ENCODE measurements at regions not wholly inside any gene's neighbourhood (a gene's known extent, or its start where the extent isn't known, plus 50 kb on each side); places are given as distances from the start of the nearest gene placed in this dataset.
"Not testable (repeated sequence)": the region's sequence is repeated elsewhere in the genome, so short reads cannot be mapped to it uniquely, and the experiment has no call there.

DNA sequence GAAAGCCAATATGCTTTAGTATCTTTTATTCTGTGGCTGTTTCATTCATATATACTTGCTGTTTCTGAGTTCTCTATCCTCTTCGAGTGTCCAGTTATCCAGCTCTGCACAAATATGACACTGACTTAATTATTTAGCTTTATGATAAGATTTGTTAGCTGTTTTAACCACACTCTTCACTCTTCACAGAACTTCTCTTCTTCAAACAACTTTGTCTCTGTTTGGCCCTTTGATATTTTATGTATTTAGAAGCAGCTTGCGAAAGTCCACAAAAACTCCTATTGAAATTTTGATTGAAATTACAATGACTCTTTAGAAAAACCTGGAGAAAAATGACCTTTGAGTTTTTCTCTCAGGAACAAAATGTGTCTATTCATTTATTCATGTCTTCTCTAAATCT is 407.0 kb downstream of the CPS1 start:
- DNase-seq: no peak

DNA sequence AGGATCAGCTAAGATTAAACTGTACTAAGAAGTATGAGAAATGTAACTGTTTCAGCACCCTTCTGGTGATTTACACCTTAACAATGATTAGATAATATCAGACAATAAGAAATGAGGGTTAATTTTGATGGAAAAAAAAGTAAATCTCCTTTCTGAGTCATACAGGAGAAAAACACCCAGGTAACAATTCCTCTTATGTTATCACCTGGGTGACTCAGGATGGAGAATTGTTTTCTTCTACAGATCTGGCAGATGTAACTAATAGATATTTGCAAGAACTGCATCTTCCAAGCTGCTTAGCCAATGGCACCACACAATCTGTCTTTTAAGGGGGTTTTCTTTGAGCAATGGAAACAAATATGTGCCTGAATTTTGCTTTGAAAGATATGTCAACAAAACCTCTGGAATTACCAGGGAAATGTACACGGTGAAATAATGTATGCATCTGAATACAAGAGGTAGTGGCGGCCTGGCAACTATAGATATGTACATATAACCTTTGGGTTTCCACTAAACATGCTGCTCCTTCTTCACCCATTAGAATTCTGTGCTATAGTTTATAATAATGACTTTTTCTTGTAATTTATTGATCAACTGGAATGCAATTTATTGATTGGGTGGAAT is 407.9 kb downstream of the CPS1 start:
- no peak for DNase-seq

GRCh38 chr2:210965472-210965871 is 409.1 kb downstream of the CPS1 start:
- no peak for DNase-seq

- no peak for DNase-seq
Measured at GRCh38 chr2:210966330-210966729, 409.9 kb downstream of the CPS1 start.

GRCh38 chr2:210971431-210971830 is 415.0 kb downstream of the CPS1 start:
- no peak for DNase-seq

- DNase-seq: not testable (repeated sequence)
Measured at GRCh38 chr2:210986806-210987205, 430.4 kb downstream of the CPS1 start.

DNA sequence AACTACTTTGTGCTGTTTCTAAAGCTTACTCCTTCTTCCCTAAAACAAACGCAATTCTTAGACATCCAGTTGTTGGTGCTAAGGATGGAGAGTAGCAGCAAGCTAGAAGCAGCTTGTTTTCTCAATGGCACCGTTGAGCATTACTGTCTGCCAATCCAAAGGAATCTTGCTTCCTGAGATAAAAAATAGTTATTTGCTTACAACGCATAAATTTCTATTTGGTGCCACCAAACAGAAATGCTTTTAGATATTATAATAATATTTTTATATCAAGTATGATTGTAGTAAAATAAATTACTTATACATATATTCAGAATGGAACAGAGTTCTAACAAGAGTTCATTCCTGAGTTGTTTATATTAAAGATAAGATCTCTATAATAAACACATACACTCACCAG is 434.7 kb downstream of the CPS1 start:
- no peak for DNase-seq

- DNase-seq: no peak
Measured at GRCh38 chr2:210994104-210994503, 437.7 kb downstream of the CPS1 start.

DNA sequence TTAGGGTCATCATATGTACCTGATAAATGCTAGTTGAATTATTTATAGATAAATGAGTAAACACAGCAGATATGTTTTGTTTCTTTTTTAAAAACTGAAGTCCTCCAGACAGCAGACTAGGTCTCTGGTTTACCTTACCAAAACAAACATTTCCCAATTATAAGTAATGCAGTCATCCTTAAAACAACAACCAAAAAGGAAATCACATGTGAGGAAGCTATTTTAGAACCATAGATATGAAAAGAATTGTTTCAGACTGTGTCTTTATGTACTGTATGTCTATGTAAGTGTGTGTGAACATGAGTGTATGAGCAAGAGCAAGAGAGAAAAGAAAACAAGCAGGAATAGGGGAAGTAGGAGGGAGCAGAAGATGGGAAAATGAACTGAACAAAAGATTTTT is 441.0 kb downstream of the CPS1 start:
- DNase-seq: no peak

- no peak for DNase-seq
Measured at GRCh38 chr2:210998334-210998733, 441.9 kb downstream of the CPS1 start.

DNA sequence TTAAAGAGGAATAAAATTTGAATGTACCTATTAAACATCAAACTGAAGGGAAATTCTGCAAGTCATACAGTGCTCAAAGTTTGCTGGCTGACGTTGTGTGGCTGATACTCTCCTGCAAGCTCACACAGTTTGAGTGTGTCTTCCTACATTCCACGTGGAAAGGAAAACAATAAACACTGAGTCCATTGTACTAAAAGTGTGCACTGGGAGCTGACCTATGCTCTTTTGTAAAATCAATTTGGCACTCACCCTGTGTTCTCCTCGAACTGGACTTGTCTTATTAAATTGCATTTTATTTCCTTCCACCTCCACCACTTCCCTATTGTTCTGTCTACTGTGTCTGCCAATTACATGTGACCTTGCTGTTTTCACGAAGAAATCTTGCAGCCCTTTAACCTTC is 458.0 kb downstream of the CPS1 start:
- no peak for DNase-seq

DNA sequence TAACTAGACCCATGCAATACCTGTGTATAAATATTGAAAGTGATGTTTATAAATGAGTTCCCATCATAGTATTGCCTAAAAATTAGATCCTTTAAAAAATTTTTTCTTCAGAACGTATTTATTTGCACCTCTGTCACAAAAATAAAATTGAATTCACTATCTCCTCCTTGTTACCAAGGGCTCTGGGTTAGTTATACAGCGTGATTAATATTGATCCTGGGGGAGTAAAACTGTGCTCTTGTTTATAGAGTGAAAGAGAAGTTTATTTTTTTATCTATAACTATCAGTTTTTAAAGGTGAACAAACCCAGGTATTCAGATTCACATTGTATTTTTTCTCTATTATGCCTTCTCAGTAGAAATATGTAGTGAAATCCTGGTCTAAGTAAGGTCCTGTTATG is 458.5 kb downstream of the CPS1 start:
- no peak for DNase-seq

DNA sequence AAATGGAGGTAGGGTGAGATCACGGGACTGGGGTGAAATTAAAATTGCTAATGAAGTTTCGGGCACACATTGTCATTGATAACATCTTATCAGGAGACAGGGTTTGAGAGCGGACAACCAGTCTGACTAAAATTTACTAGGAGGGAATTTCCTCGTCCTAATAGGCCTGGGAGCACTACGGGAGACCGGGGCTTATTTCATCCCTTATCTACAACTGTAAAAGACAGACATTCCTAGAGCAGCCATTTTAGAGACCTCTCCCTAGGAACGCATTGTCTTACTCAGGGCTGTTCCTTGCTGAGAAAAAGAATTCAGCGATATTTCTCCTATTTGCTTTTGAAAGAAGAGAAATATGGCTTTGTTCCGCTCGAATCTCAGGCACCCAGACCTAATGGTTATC is 468.7 kb downstream of the CPS1 start:
- not testable (repeated sequence) for DNase-seq

GRCh38 chr2:211026109-211026508 is 469.7 kb downstream of the CPS1 start:
- DNase-seq: no peak

GRCh38 chr2:211027976-211028375 is 471.6 kb downstream of the CPS1 start:
- DNase-seq: no peak

GRCh38 chr2:211033765-211034164 is 477.4 kb downstream of the CPS1 start:
- DNase-seq: peak; percentile 9

GRCh38 chr2:211035548-211036185 is 479.3 kb downstream of the CPS1 start:
- DNase-seq: peak; percentile 44

DNA sequence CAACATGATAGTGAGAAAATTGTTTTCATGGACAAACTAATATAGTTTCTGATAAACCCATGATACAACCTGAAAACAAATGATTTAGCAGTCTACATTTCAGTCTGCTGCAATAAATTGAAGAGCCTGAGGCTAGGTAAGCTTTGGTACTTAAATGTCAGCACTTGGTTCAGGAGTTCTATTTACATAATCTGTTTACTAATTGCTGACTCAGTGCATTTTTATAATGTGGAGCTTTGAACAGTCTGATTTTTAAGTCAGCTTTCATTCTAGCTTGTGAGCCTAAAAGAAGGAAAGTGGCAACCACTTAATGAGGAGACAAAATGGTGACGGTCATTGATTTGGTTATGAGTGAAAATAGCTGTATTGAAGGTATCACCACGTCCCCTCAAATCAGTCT is 488.6 kb downstream of the CPS1 start:
- DNase-seq: no peak

GRCh38 chr2:211049321-211050018 is 493.1 kb downstream of the CPS1 start:
- no peak for DNase-seq

DNA sequence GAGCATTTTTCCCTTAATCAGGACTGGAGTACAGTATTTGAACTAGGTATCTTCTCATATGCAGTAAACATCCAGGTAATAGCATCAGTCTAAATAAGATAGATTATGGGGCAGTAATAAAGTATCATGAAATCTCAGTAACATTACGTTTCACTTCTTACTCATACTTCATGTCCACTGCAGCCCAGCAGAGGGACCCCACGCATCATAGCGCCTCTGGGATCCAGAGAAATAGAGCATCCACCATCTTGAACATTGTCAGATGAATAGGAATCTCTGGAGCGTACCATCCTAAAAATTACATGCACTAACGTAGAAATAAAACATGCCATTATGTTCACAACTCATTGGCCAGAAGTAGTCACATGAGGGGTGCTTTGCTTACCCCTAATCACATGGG is 499.0 kb downstream of the CPS1 start:
- DNase-seq: no peak

- no peak for DNase-seq
Measured at GRCh38 chr2:211061612-211062296, 505.4 kb downstream of the CPS1 start.

GRCh38 chr2:211062297-211062612 is 505.9 kb downstream of the CPS1 start:
- DNase-seq: no peak

GRCh38 chr2:211067029-211067428 is 510.6 kb downstream of the CPS1 start:
- DNase-seq: no peak

Data from midbrain (tissue), 1 donor.